NCI-H187 (cell line): ENCODE measurements at regions not wholly inside any gene's neighbourhood (a gene's known extent, or its start where the extent isn't known, plus 50 kb on each side); places are given as distances from the start of the nearest gene placed in this dataset.

Source experiments
- DNase-seq, 2 experiments: peaks; one replicate each; lab custom pipeline; 2025; lab: John Stamatoyannopoulos, UW

- DNase-seq, result no peak
Measured at GRCh38 chr3:13152826-13153710, 79.8 kb upstream of the IQSEC1 start.

GRCh38 chr3:13150624-13151023 lies 77.4 kb upstream of the IQSEC1 start:
- no peak for DNase-seq

- DNase-seq, result no peak
Measured at GRCh38 chr3:13149330-13150108, 76.3 kb upstream of the IQSEC1 start.

- DNase-seq, result no peak
Measured at GRCh38 chr3:13148561-13149329, 75.5 kb upstream of the IQSEC1 start.

DNA sequence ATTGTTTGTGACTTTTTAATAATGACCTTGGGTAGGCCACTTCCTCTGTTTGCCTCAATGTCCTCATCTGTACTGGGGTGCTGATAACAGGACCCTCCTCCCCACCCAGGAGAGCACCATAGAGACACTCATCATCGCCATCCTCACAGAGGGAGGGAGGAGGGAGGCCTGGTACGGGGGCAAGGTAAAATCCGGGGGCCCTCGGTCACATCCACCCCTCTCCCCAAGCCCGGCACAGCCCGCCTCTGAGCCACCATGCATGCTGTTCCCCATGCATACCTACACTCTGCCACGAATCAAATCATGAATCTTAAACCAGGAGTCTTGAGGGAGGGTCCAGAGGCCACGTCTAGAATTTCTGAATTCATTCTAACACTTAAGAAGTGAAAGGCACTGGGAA lies 74.9 kb upstream of the IQSEC1 start:
- no peak for DNase-seq

DNA sequence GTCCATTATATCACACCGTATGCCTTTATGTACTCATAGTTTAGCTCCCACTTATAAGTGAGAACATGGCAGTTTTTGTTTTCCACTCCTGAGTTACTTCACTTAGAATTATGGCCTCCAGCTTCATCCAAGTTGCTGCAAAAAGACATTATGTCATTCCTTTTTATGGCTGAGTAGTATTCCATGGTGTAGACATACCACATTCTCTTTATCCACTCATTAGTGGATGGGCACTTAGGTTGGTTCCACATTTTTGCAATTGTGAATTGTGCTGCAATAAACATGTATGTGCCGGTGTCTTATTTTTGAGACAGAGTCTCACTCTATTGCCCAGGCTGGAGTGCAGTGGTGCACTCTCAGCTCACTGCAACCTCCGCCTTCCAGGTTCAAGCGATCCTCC lies 74.1 kb upstream of the IQSEC1 start:
- no peak for DNase-seq

GRCh38 chr3:13146643-13147143 lies 73.5 kb upstream of the IQSEC1 start:
- DNase-seq, result no peak

DNA sequence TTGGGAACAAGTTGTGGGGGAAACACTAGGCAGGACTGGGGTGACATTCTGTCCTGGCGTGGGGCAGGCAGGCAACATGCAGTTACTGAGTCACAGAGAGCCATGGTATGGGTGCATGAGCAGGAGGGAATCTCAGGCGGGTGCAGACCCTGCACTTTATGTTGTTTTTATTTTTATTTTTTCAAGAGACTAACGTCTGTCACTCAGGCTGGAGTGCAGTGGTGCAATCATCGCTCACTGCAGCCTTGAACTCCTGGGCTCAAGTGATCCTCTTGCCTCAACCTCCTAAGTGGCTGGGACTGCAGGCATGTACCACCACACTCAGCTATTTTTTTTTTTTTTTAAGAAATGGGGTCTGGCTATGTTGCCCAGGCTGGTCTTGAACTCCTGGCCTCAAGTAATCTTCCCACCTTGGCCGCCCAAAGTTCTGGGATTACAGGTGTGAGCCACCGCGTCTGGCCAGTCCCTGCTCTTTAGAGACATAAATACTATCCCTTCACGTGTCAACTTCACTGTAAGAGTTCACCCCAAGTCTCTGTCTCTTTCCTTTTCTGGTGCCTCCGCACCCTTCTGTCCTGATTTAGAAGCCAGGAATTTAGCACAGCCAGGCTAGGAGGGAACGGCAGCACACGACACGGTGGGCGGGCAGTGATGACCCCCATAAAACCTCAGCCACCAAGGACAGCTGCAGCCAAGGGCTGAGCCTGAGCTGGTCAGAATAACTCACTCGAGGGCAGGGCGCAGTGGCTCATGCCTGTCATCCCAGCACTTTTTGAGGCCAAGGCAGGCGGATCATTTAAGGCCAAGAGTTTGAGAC lies 72.8 kb upstream of the IQSEC1 start:
- no peak for DNase-seq

DNA sequence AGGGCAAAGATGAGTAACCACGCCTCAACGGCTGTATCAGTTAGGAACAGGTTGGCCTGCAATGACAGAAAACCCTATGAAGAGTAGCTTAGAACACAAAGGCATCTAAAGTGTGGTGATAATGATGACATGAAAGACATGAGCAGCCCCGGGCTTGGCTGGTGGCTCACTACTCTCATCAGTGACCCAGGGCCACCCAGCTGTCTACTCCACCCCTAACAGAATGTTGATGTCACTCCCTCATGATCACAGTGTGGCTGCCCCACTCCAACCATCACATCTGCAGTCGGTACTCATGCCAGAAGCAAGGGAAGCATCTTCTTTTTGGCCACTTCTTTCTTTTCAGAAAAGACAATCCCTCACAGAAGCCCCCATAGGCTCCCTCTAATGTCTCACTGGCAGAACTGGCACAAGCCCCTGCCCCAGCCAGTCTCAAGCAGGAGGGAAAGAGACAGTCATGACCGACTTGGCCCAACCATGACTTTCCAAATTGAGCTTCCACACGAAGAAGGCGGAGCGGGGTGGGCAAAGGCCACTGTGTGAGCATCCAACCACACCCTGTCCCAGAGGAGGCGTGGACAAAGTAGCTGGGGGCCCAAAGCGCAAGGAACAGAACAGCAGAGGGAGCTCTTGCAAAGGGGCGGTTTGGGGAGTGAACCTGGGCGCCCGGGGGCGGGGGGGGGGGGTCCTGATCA lies 72.0 kb upstream of the IQSEC1 start:
- no peak for DNase-seq

DNA sequence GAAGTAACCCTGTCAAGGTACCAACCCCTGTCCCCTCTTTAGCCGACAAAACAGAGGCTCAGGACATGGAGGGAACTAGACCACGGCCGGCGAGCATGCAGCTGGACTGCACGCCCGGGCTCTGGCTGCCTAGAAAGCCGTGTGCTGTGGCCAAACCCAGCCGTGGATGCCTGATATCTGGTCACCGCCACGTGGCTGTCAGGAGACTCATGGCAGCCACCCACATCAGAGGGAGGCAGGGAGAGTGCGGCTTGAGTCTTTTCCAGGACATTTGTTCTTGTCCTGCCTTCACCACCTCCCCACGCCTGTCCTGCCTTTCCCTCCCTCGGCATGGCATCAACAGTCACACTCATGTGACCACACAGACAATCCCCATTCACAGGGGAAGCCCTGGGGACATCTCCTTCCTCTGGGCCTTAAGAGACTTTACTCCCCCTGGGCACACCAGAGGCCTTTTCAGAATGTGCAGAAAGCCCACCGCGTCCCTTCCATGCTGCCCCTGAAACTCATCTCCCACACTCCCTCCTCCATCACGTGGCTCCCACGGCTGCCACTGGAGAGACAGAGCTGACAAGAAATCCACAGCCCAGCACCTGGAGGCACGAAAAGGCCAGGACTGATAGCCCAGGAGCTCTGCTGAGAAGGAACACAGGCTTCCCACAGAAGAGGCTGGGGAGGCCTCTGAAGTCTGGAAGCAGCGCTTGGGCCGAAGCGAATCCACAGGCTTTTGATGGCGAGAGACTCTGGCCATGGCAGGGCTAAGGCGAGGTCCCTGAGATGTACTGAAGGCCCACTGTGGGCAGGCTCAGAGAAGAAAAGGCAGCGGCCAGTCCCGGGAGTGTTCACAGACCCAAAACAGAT lies 71.2 kb upstream of the IQSEC1 start:
- DNase-seq, result no peak

DNA sequence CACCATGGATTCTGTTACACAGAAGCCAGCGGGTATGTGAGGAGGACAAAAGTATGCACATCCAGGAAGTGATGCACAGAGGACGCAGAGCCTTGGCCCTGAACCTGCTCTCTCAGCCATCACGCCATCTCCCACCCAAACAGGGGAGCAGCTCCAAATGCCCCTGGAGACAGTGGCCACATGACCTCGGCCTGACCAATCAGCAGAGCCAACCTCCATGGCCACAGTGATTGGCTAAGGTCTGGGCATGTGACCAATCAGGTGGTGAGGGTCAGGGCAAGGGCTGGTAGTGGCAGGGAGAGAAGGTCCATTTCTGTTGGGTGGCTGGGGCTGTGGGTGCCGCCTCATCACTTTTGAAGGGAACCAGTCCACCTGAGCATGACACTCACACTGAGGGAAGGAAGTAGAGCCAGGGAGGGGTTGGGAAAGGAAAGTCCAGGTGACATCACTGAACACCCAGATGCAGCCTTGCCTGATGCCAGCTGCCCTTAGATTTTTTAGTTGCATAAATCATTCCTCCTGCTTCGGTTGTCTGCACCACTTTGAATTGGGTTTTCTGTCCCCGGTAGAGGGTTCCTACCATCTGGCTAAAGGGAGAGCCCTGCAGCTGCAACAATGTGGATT lies 70.3 kb upstream of the IQSEC1 start:
- DNase-seq, result no peak

DNA sequence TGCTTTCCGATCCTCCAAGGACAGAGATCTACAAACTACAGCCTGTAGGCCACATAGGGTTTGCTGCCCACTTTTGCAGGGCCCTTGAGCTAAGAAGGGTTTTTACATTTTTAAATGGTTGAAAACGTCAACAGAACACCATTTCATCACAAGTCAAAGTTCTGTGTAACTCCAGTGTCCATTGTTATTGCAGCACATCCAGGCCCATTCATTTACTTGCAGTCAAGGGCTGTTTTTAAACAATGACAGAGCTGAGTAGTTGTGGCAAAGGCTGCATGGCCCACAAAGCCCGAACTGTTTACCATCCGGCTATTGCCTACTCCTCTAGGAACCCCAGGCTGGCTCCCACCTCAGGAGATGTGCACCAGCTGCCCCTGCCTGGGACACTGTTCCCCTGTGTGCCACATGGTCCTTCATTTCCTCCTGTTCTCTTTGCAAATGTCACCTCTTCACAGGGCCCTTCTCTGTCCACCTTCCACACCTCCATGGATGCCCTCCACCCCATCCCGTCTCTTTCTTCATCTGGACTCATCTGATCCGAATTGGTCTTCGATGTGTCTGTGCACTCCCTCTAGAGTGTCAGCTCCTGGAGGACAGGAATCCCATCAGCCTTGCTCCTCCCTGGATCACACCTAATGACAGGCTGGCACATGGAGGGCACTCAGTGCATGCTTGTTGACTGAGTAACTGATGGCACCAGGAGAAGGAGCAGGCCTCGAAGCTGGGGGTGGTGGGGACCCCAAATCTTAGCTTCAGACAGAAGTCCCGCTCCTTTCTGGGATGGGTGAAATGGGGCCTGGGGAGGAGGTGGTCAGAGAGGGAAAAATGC lies 69.5 kb upstream of the IQSEC1 start:
- no peak for DNase-seq

DNA sequence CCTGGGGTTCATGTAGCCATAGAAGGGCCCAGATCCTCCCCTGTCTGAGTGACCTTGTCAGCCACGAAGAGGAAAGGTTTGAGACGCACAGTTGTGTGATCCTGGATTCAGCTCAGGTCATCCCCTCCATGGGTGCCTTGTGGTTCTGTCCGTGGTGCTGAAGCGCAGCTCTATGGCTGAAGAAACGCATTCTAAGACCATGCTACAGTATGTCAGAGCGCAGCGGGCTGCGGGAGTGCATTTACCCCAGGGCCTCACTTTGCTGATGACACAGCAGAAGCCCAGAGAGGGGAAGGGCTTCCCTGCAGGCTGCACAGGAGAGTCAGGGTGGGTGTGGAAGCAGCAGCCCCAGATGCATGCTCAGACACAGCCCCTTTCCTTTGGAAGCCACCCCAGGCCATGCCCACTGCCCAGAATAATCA lies 68.8 kb upstream of the IQSEC1 start:
- DNase-seq, result no peak

- DNase-seq, result no peak
Measured at GRCh38 chr3:13141183-13141582, 68.0 kb upstream of the IQSEC1 start.

DNA sequence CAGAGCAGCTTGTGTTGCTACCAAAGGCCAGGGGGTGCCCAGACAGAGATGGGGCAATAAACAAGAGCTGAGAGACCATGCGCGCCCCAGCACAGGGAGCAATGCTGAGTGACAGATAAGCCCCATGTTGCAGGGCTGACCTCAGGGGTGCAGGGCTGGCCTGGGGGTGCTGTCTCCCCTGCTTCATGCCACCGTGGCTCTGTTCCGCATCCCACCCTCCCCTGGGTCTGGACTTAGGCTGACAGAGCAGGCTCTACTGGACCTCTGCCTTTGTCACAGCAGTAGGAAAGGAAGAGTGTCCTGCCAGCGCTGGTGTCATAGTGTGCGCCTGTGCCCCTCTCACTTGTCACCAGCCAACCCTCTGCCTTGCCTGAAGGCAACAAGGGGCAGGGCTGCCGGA lies 67.4 kb upstream of the IQSEC1 start:
- DNase-seq, result no peak

GRCh38 chr3:13139471-13140065 lies 66.3 kb upstream of the IQSEC1 start:
- DNase-seq, result no peak

DNA sequence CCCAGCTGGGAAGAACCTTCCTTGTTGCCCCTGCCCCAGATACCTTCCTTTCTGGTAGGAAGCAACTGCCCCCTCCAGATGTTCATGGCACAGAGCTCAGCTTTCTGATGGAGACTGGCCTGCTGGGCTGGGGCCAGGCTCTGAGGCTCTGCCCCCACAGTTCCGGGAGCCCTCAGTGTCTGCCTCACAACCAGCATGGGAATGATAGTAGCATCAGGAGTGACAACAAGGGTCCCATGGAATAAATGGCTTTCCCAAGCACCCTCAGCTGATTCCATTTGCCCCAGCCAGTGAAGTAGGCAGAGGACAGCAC lies 65.6 kb upstream of the IQSEC1 start:
- no peak for DNase-seq
